ENCODE measurements at regions not wholly inside any gene's neighbourhood (a gene's known extent, or its start where the extent isn't known, plus 50 kb on each side); places are given as distances from the start of the nearest gene placed in this dataset.

- Histone ChIP-seq H3K9me3 (ENCODE audit: low read depth, low read length, poor library complexity, severe bottlenecking) (peaks cover 36% of the 10 kb centered on the region), H3K4me3 (ENCODE audit: low read depth, low read length, poor library complexity, severe bottlenecking) (no peak overlapping the region), H3K4me1 (ENCODE audit: insufficient read depth, low read length, poor library complexity, severe bottlenecking) (no peaks in the 10 kb centered on the region), H3K27ac (ENCODE audit: low read depth, low read length, poor library complexity, severe bottlenecking) (no peak overlapping the region), H3K27me3 (replicated peaks; ENCODE audit: insufficient read depth, low read depth, low read length, poor library complexity) (no peaks in the 10 kb centered on the region), H3K36me3 (ENCODE audit: insufficient read depth, low read length, poor library complexity, severe bottlenecking) (no peaks in the 10 kb centered on the region)
- TF ChIP-seq EZH2 (IDR thresholded peaks at IDR 0.05; ENCODE audit: borderline replicate concordance, low read depth, low read length, poor library complexity, severe bottlenecking) (no peak), CTCF (conservative IDR thresholded peaks at IDR 0.05; ENCODE audit: low read depth, low read length) (no peak)
- intact Hi-C loops (cut with micrococcal nuclease; ENCODE audit: unreplicated experiment): no loop called here
- BruUV-seq (replicated peaks): no TSS peak
- DNase-seq (ENCODE audit: low spot score): no peak
- CTCF ChIA-PET: no interaction called here
- POLR2A ChIA-PET (ENCODE audit: low non-redundant PET): no interaction called here
These were observed 601.2 kb upstream of the SALL3 start for GRCh38 chr18:78378403-78378802.

- H3K9me3 ChIP-seq (ENCODE audit: low read depth, low read length, poor library complexity, severe bottlenecking): peaks cover 36% of the 10 kb centered on the region
- no peaks in the 10 kb centered on the region for H3K27me3 ChIP-seq (replicated peaks; ENCODE audit: insufficient read depth, low read depth, low read length, poor library complexity)
- no TSS peak for BruUV-seq (replicated peaks)
- TF ChIP-seq EZH2 (IDR thresholded peaks at IDR 0.05; ENCODE audit: borderline replicate concordance, low read depth, low read length, poor library complexity, severe bottlenecking) (no peak), CTCF (conservative IDR thresholded peaks at IDR 0.05; ENCODE audit: low read depth, low read length) (no peak)
- ChIA-PET CTCF (no interaction called here), POLR2A (ENCODE audit: low non-redundant PET) (no interaction called here)
- H3K4me1 ChIP-seq (ENCODE audit: insufficient read depth, low read length, poor library complexity, severe bottlenecking): no peaks in the 10 kb centered on the region
- DNase-seq (ENCODE audit: low spot score): no peak
- H3K4me3 ChIP-seq (ENCODE audit: low read depth, low read length, poor library complexity, severe bottlenecking): no peak overlapping the region
- no peak overlapping the region for H3K27ac ChIP-seq (ENCODE audit: low read depth, low read length, poor library complexity, severe bottlenecking)
- intact Hi-C loops (cut with micrococcal nuclease; ENCODE audit: unreplicated experiment): no loop called here
- no peaks in the 10 kb centered on the region for H3K36me3 ChIP-seq (ENCODE audit: insufficient read depth, low read length, poor library complexity, severe bottlenecking)
These were observed 600.6 kb upstream of the SALL3 start for GRCh38 chr18:78378983-78379382.

- intact Hi-C loops (cut with micrococcal nuclease; ENCODE audit: unreplicated experiment): no loop called here
- no peak for DNase-seq (ENCODE audit: low spot score)
- POLR2A ChIA-PET (ENCODE audit: low non-redundant PET): no interaction called here
These were observed 589.2 kb upstream of the SALL3 start for GRCh38 chr18:78390348-78390951.

More at GRCh38 chr18:78390348-78390951, 589.2 kb upstream of the SALL3 start:
- H3K27ac ChIP-seq (ENCODE audit: low read depth, low read length, poor library complexity, severe bottlenecking): no peak overlapping the region
- H3K9me3 ChIP-seq (ENCODE audit: low read depth, low read length, poor library complexity, severe bottlenecking): peaks cover 27% of the 10 kb centered on the region
- CTCF ChIA-PET: no interaction called here
- no TSS peak for BruUV-seq (replicated peaks)
- no peak overlapping the region for H3K4me3 ChIP-seq (ENCODE audit: low read depth, low read length, poor library complexity, severe bottlenecking)
- no peaks in the 10 kb centered on the region for H3K36me3 ChIP-seq (ENCODE audit: insufficient read depth, low read length, poor library complexity, severe bottlenecking)
- TF ChIP-seq CTCF (conservative IDR thresholded peaks at IDR 0.05; ENCODE audit: low read depth, low read length) (no peak), EZH2 (IDR thresholded peaks at IDR 0.05; ENCODE audit: borderline replicate concordance, low read depth, low read length, poor library complexity, severe bottlenecking) (no peak)
- no peaks in the 10 kb centered on the region for H3K4me1 ChIP-seq (ENCODE audit: insufficient read depth, low read length, poor library complexity, severe bottlenecking)
- no peaks in the 10 kb centered on the region for H3K27me3 ChIP-seq (replicated peaks; ENCODE audit: insufficient read depth, low read depth, low read length, poor library complexity)
